Upper lobe of left lung (tissue), 6 donors: ENCODE measurements at regions not wholly inside any gene's neighbourhood (a gene's known extent, or its start where the extent isn't known, plus 50 kb on each side); places are given as distances from the start of the nearest gene placed in this dataset.
"Not testable (repeated sequence)": the region's sequence is repeated elsewhere in the genome, so short reads cannot be mapped to it uniquely, and the experiment has no call there.

Experiments used
- ATAC-seq, 2 donors: fragments of 200-7000 bp; cut with Tn5 transposase; one replicate each; pipeline ENCODE4 v1.9.1; 2022; ENCODE audit warnings: mild to moderate bottlenecking in 2 of 2, moderate library complexity in 2 of 2; ENCODE audit not compliant: low FRiP score in 2 of 2
- DNase-seq, 2 donors: peaks; one replicate each; pipeline ENCODE4 v3.0.0-alpha.2; 2019 to 2020
- H3K27ac ChIP-seq, 4 donors: fragments of 200-600 bp; sonication (generic); one replicate each; pipeline ENCODE4 v1.5.1; 2016 to 2019
- H3K27me3 ChIP-seq, 4 donors: fragments of 200-600 bp; sonication (generic); one replicate each; pipeline ENCODE4 v1.5.1; 2017 to 2019
- H3K36me3 ChIP-seq, 4 donors: fragments of 200-600 bp; sonication (generic); one replicate each; pipeline ENCODE4 v1.5.1; 2016 to 2019
- H3K4me1 ChIP-seq, 4 donors: fragments of 200-600 bp; sonication (generic); one replicate each; pipeline ENCODE4 v1.5.1; 2018 to 2019
- H3K4me3 ChIP-seq, 4 donors: fragments of 200-600 bp; sonication (generic); one replicate each; pipeline ENCODE4 v1.5.1; 2017 to 2019; ENCODE audit warnings: mild to moderate bottlenecking in 2 of 4, moderate library complexity in 1 of 4
- H3K9me3 ChIP-seq, 4 donors: fragments of 200-600 bp; sonication (generic); one replicate each; pipeline ENCODE4 v1.5.1; 2018 to 2019
- EP300 ChIP-seq, 4 donors: sonication (generic); formaldehyde crosslinking; IDR thresholded peaks; one replicate each; pipeline ENCODE4 v1.5.1; 2017; ENCODE audit warnings: antibody characterized with exemption in 4 of 4, control low read depth in 2 of 4
- POLR2A ChIP-seq, 4 donors: fragments of 450-650 bp; IDR thresholded peaks; one replicate each; pipeline ENCODE4 v1.5.1; 2016 to 2017; ENCODE audit warnings: antibody characterized with exemption in 4 of 4, mild to moderate bottlenecking in 2 of 4
- POLR2AphosphoS5 ChIP-seq, 2 donors: sonication (generic); formaldehyde crosslinking; IDR thresholded peaks; one replicate each; pipeline ENCODE4 v1.5.1; 2017; ENCODE audit warnings: antibody characterized with exemption in 2 of 2
- WGBS, 2 donors: methylation state at CpG; one replicate each; pipeline ENCODE4 v1.1.5; 2017 to 2018; 5-methylcytosine and 5-hydroxymethylcytosine counted together
- TF ChIP-seq, protein P1 (sequence below), 6 experiments: fragments of 450-650 bp in 4 of 6; fragments of 200-600 bp in 2 of 6; sonication (generic) in 2 of 6; IDR thresholded peaks; one replicate each; pipeline ENCODE4 v1.5.1; 2016 to 2019; ENCODE audit warnings: antibody characterized with exemption in 6 of 6
- donor health status: DM: no; HTN: no; CAD: no; lungs with moderate emphysema.
- donor health status: DM: no; HTN: yes; CAD: no; lungs with severe emphysema.

DNA sequence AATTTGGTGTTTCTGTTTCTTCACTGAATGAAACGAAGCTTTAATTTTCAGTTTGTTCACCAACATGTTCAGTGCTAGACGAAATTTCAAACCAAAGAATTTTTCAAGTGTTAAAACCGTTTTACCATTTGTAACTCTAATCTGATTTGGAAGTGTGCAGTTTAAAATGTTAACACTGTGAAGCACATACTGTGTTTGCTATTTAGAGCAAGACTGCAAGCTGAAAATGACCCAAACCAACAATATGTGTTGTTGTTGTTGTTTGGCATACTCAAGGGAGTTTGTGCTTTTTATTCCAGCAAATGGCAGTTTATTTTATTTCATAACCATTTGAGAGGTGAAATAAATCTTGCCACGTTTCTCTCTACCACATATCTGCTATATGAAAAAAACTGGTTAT lies 128.4 kb upstream of the CDH7 start:
- Histone ChIP-seq H3K36me3 (no peaks in the 10 kb centered on the region), H3K9me3 (no peaks in the 10 kb centered on the region), H3K27me3 (no peaks in the 10 kb centered on the region), H3K4me1 (no peaks in the 10 kb centered on the region), H3K27ac (no peak overlapping the region), H3K4me3 (no peak overlapping the region)
- WGBS, 2 donors = 58 to 61% methylated on average over 4 of the region's 4 CpGs
- ATAC-seq (no peak), DNase-seq (no peak)
- TF ChIP-seq EP300 (IDR thresholded peaks at IDR 0.05) = no peak

DNA sequence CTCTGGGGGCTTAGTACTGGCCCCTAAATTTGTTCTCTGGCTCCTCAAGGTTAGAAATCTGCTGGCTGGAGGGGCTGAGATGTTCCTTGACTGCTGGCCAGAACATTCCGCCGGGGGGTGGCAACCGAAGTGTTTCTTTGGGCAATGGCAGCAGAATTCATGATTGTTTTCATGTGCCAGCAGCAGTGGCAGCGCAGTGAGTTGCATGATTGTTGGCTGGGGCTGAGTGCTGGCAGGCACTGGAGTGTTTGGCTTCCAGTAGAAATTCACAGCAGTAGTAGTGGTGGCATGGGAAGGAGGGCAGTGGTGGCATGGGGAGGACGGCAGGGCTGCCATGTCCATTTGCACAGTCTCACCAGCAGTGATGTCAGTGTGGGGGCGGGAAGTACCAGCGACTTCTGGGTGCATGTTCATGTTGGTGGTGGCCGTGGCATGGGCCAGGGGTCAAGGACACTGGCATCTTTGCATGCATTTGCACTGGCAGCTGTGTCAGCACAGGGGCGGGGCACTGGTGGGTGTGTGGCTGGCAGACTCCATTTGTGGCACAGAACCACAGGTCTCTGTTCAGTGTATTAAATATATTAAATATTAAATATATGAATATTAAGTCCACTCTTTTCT lies 130.6 kb upstream of the CDH7 start:
- H3K36me3 ChIP-seq = no peaks in the 10 kb centered on the region
- WGBS, 2 donors = 85 to 88% methylated on average over 6 to 9 of the region's 9 CpGs
- DNase-seq = peak in 1 of 2 donors; percentile 11
- H3K27me3 ChIP-seq = no peaks in the 10 kb centered on the region
- H3K9me3 ChIP-seq = no peaks in the 10 kb centered on the region
- no peak for TF ChIP-seq POLR2AphosphoS5 (IDR thresholded peaks at IDR 0.05)
- TF ChIP-seq, protein P1, sequence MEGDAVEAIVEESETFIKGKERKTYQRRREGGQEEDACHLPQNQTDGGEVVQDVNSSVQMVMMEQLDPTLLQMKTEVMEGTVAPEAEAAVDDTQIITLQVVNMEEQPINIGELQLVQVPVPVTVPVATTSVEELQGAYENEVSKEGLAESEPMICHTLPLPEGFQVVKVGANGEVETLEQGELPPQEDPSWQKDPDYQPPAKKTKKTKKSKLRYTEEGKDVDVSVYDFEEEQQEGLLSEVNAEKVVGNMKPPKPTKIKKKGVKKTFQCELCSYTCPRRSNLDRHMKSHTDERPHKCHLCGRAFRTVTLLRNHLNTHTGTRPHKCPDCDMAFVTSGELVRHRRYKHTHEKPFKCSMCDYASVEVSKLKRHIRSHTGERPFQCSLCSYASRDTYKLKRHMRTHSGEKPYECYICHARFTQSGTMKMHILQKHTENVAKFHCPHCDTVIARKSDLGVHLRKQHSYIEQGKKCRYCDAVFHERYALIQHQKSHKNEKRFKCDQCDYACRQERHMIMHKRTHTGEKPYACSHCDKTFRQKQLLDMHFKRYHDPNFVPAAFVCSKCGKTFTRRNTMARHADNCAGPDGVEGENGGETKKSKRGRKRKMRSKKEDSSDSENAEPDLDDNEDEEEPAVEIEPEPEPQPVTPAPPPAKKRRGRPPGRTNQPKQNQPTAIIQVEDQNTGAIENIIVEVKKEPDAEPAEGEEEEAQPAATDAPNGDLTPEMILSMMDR (IDR thresholded peaks at IDR 0.05) = no peak
- no peak for TF ChIP-seq EP300 (IDR thresholded peaks at IDR 0.05)
- no peak for TF ChIP-seq POLR2A (IDR thresholded peaks at IDR 0.05)
- H3K27ac ChIP-seq = no peak overlapping the region
- no peak overlapping the region for H3K4me3 ChIP-seq
- H3K4me1 ChIP-seq = no peaks in the 10 kb centered on the region
- no peak for ATAC-seq

DNA sequence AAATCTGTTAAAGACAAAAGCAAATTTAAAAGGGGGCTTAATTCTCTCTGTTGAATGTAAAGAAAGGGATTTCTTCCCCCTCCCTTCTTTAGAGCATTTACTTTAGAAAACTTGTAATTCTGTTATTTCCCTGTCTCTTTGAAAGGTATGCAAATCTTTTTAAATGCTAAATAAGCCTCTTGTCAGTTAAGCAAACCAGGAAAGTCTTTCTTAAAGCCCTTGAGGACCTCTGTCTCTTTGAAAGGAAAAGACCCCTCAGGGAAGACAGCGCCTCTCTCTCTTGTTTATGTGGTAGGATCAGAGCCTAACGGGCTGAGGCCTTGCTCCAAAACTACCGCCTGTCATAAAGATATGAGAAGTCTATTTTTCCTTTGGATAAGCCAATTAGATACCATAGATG lies 139.9 kb upstream of the CDH7 start:
- no peak overlapping the region for H3K4me3 ChIP-seq
- no peak overlapping the region for H3K27ac ChIP-seq
- WGBS, 2 donors = 79 to 87% methylated on average over 3 of the region's 3 CpGs
- ATAC-seq (no peak), DNase-seq (no peak)
- TF ChIP-seq EP300 (IDR thresholded peaks at IDR 0.05) (no peak), POLR2A (IDR thresholded peaks at IDR 0.05) (no peak), POLR2AphosphoS5 (IDR thresholded peaks at IDR 0.05) (no peak)
- TF ChIP-seq, protein P1 (IDR thresholded peaks at IDR 0.05) = no peak
- H3K36me3 ChIP-seq = no peaks in the 10 kb centered on the region
- no peaks in the 10 kb centered on the region for H3K27me3 ChIP-seq
- H3K4me1 ChIP-seq = no peaks in the 10 kb centered on the region
- no peaks in the 10 kb centered on the region for H3K9me3 ChIP-seq

DNA sequence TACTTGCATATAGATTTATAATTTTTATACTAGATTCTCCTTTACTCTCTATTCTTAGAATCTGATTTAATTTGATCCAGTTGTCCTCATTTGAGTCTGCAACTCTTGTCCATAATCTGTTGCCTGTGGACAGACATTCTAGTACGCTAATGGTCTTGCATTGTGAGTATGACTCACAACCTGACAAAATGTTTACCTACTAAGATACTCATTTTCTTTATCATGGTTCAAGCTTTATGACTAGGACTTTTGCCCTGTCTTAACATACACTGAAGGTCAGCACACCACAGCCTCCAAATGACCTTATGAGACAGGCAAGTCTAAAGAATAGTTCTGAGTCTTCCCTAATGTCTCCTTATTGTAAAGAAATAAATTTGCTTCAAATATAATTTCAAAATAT lies 142.3 kb upstream of the CDH7 start:
- H3K4me1 ChIP-seq = no peaks in the 10 kb centered on the region
- H3K36me3 ChIP-seq = no peaks in the 10 kb centered on the region
- ATAC-seq (no peak), DNase-seq (no peak)
- 93 to 94% methylated on average over 1 of the region's 1 CpG for WGBS, 2 donors
- no peak overlapping the region for H3K4me3 ChIP-seq
- peaks cover 0 to 3% (median 0%) of the 10 kb centered on the region in 4 donors for H3K9me3 ChIP-seq
- TF ChIP-seq EP300 (IDR thresholded peaks at IDR 0.05) (no peak), POLR2A (IDR thresholded peaks at IDR 0.05) (no peak), POLR2AphosphoS5 (IDR thresholded peaks at IDR 0.05) (no peak)
- TF ChIP-seq, protein P1 (IDR thresholded peaks at IDR 0.05) = no peak
- H3K27ac ChIP-seq = no peak overlapping the region
- H3K27me3 ChIP-seq = no peaks in the 10 kb centered on the region

DNA sequence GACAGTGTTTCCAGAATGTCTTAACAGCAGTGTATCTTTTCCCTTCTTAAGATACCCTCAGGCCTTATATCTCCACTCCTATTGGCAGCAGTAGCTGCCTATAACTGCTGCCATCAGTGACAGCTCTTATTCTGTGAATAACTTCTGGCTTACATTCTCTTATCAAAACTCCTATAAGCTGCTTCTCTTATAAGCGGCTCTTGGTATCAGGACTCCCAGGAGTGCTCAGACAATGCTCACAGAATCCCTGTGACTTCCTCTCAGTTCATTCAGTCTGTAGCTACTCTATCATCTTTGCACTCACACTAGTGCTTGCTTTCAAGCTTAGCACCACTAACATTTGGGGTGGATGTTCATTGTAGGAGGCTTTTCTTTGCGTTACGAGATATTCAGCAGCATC lies 143.7 kb upstream of the CDH7 start:
- WGBS, 2 donors = 87 to 92% methylated on average over 3 of the region's 3 CpGs
- TF ChIP-seq POLR2AphosphoS5 (IDR thresholded peaks at IDR 0.05) = no peak
- TF ChIP-seq EP300 (IDR thresholded peaks at IDR 0.05) = no peak
- ATAC-seq = no peak
- Histone ChIP-seq H3K36me3 (no peaks in the 10 kb centered on the region), H3K9me3 (peaks cover 0 to 3% (median 0%) of the 10 kb centered on the region in 4 donors), H3K4me1 (no peaks in the 10 kb centered on the region), H3K4me3 (no peak overlapping the region), H3K27ac (no peak overlapping the region), H3K27me3 (no peaks in the 10 kb centered on the region)
- no peak for DNase-seq

DNA sequence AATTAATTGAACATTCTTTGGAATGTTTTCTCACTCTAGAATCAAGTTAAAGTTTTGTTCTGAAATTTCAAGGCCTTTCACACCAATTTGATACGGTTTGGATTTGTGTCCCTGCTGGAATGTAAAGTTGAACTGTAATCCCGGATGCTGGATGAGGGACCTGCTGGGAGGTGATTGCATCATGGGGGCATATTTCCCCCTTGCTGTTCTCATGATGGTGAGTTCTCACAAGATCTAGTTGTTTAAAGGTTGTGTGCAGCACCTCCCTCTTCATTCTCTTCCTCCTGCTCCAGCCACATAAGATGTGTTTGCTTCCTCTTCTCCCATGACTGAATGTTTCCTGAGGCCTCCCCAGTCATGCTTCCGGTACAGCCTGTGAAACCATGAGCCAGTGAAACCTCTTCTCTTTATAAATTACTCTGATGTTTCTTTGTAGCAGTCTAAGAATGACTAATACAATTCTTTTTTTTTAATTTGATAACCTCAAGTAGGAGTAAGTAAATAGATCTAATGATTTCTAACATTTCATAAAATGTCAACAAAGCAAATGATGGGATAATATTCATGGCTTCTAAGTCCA lies 144.2 kb upstream of the CDH7 start:
- whole genome bisulfite sequencing, 2 donors = 62 to 71% methylated on average over 3 of the region's 3 CpGs
- H3K4me1 ChIP-seq = no peaks in the 10 kb centered on the region
- H3K27ac ChIP-seq = no peak overlapping the region
- ATAC-seq (no peak), DNase-seq (no peak)
- H3K9me3 ChIP-seq = peaks cover 0 to 3% (median 0%) of the 10 kb centered on the region in 4 donors
- no peaks in the 10 kb centered on the region for H3K27me3 ChIP-seq
- H3K36me3 ChIP-seq = no peaks in the 10 kb centered on the region
- H3K4me3 ChIP-seq = no peak overlapping the region
- TF ChIP-seq, protein P1 (IDR thresholded peaks at IDR 0.05) = no peak
- TF ChIP-seq EP300 (IDR thresholded peaks at IDR 0.05) = no peak
- TF ChIP-seq POLR2A (IDR thresholded peaks at IDR 0.05) = no peak
- TF ChIP-seq POLR2AphosphoS5 (IDR thresholded peaks at IDR 0.05) = no peak

DNA sequence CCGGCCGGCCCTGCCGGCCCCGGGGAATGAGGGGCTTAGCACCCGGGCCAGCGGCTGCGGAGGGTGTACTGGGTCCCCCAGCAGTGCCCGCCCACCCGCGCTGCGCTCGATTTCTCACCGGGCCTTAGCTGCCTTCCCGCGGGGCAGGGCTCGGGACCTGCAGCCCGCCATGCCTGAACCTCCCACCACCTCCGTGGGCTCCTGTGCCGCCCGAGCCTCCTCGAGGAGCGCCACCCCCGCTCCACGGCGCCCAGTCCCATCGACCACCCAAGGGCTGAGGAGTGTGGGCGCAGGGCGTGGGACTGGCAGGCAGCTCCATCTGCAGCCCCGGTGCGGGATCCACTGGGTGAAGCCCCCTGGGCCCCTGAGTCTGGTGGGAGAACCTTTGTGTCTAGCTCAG lies 145.5 kb upstream of the CDH7 start:
- WGBS, 2 donors = 98 to 100% methylated on average over 1 to 26 of the region's 30 CpGs
- not testable (repeated sequence) for ATAC-seq, H3K27me3 ChIP-seq, H3K4me3 ChIP-seq, H3K4me1 ChIP-seq, H3K36me3 ChIP-seq, H3K27ac ChIP-seq, H3K9me3 ChIP-seq
- peak in 1 of 2 donors; percentile 80 for DNase-seq
